ENCODE measurements at regions not wholly inside any gene's neighbourhood (a gene's known extent, or its start where the extent isn't known, plus 50 kb on each side); places are given as distances from the start of the nearest gene placed in this dataset.

DNA sequence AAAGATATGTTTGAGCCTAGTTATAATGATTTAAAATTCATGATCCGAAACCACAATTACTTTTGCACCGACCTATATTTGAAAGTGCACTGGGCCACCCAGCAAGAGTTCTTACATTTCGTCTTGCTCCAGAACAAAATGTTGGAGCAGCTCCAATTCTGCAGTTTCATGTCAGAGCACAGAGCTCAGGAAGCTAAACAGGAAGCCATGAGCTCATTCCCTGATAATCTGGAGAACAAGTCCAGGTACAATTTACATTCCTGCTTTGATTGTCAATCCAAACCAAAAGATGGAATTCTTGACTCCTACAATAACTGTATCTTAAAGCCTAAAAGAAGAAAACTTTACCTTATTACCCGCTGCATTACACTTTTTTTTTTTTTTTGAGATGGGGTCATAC, 131.8 kb downstream of the KCTD12 start:
- FAIRE-seq = no peak
- TF ChIP-seq, protein P1, sequence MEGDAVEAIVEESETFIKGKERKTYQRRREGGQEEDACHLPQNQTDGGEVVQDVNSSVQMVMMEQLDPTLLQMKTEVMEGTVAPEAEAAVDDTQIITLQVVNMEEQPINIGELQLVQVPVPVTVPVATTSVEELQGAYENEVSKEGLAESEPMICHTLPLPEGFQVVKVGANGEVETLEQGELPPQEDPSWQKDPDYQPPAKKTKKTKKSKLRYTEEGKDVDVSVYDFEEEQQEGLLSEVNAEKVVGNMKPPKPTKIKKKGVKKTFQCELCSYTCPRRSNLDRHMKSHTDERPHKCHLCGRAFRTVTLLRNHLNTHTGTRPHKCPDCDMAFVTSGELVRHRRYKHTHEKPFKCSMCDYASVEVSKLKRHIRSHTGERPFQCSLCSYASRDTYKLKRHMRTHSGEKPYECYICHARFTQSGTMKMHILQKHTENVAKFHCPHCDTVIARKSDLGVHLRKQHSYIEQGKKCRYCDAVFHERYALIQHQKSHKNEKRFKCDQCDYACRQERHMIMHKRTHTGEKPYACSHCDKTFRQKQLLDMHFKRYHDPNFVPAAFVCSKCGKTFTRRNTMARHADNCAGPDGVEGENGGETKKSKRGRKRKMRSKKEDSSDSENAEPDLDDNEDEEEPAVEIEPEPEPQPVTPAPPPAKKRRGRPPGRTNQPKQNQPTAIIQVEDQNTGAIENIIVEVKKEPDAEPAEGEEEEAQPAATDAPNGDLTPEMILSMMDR (IDR thresholded peaks at IDR 0.05; ENCODE audit: insufficient read depth, missing control alignments) = no peak
- no peak for DNase-seq (ENCODE audit: insufficient read length, low spot score)

DNA sequence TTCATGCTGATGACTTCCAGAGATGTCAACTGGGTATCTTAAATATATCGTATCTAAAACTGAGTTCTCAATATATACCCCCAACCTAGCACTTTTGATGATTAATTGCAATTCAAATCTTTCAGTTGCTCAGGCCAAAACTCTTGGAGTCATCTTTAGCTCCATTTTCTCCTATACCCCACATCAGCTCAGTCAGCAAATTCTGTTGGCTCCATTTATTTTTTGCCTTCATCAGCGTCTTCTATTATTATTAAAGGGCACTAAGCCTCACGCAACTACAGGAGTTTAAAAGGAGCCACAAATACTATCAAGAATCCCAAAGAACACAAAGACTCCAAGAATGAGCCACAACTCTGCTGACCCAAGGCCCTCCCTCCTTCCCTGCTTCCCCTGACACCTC, 134.9 kb downstream of the KCTD12 start:
- TF ChIP-seq, protein P1 (IDR thresholded peaks at IDR 0.05; ENCODE audit: insufficient read depth, missing control alignments) = no peak
- FAIRE-seq (no peak), DNase-seq (ENCODE audit: insufficient read length, low spot score) (no peak)

GRCh38 chr13:76750126-76750525, 136.1 kb downstream of the KCTD12 start:
- TF ChIP-seq, protein P1 (IDR thresholded peaks at IDR 0.05; ENCODE audit: insufficient read depth, missing control alignments) = no peak
- DNase-seq (ENCODE audit: insufficient read length, low spot score) = no peak

DNA sequence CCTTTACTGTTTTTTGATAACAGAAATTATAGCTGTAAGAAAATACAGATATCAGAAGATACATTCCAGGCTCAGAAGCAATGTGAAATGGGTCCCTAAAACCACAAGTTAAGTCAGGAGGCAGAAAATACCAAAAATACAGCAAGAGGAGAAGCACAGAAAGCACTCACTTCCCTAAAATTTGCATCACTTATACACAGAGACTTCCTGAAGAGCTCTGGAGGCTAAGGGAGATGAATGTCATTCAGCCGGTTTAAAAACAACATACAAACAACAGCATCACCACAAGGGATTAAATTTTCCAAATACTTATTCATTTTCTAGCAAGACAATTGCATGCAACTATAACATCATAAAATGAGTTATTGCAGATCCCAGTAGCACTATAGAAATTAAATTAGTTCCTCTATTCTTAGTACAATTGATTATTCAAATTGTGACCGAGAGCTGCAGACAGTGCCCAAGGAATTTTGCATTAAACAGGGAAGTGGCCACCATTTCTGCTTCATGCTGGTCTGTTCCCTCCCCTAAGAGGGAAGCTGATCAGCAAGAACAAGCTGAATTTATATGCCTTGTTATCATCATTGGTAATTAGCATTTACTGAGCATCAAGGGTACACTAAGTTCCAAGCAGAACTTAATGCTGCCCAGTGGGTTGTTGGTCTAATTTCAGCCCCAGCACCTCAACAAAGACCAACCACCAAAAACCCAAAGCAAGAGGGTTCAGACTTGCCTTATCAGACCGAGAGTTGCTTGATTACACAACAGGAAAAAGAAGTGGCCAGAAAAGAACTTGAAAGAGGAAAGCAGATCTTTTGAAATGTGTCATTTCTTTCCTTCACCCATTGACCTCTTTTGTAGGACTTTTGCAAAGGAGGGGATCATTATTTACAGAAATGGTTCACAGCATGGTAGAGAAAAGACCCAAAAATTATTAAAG, 140.7 kb downstream of the KCTD12 start:
- DNase-seq (ENCODE audit: insufficient read length, low spot score) (no peak), FAIRE-seq (no peak)
- TF ChIP-seq, protein P1 (IDR thresholded peaks at IDR 0.05; ENCODE audit: insufficient read depth, missing control alignments) = no peak

More at GRCh38 chr13:76750126-76750525, 136.1 kb downstream of the KCTD12 start:
- no peak for FAIRE-seq

- TF ChIP-seq, protein P1 (IDR thresholded peaks at IDR 0.05; ENCODE audit: insufficient read depth, missing control alignments) = no peak
- DNase-seq (ENCODE audit: insufficient read length, low spot score) (no peak), FAIRE-seq (no peak)
These were observed 144.6 kb downstream of the KCTD12 start for GRCh38 chr13:76741624-76742023.

DNA sequence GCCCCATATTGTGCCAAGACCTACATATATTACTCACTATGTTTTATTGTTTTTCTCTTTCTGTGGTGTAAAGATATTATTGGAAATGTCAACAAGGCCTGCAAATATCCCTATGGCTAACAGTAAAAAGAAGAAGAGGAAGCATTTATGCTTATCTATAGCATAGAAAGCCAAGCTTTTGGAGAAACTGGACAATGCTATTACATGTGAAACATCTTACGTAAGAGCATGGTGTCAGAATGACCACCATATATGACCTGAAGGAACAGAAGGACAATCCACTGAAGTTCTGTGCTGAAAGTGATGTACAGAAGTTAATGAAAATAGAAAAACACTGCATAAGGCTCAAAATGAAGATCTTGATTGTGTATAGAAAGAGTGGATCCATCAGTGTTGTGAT, 145.2 kb downstream of the KCTD12 start:
- no peak for FAIRE-seq
- TF ChIP-seq, protein P1 (IDR thresholded peaks at IDR 0.05; ENCODE audit: insufficient read depth, missing control alignments) = no peak
- no peak for DNase-seq (ENCODE audit: insufficient read length, low spot score)

DNA sequence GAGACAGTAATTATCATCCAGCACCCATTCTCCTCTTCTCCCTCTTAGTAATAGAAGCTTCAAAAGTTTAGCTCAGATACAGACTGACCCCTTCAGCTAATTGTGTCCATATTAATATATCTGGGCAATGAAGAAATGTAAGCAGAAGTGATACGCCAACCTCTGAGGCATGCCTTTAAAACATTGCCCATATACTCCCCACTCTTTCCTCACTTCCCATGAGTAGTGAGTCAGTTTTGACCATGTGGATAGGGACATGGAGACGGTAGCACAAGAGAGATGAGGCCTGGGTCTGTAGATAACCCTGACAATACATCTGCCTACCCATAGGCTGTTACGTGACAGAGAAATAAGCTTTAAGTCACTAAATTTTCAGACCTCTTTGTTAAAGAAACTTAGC, 147.6 kb downstream of the KCTD12 start:
- TF ChIP-seq, protein P1 (IDR thresholded peaks at IDR 0.05; ENCODE audit: insufficient read depth, missing control alignments) = no peak

More for the DNA sequence above, 147.6 kb downstream of the KCTD12 start:
- no peak for DNase-seq (ENCODE audit: insufficient read length, low spot score)
- no peak for FAIRE-seq
